ENCODE measurements at regions not wholly inside any gene's neighbourhood (a gene's known extent, or its start where the extent isn't known, plus 50 kb on each side); places are given as distances from the start of the nearest gene placed in this dataset.

DNA sequence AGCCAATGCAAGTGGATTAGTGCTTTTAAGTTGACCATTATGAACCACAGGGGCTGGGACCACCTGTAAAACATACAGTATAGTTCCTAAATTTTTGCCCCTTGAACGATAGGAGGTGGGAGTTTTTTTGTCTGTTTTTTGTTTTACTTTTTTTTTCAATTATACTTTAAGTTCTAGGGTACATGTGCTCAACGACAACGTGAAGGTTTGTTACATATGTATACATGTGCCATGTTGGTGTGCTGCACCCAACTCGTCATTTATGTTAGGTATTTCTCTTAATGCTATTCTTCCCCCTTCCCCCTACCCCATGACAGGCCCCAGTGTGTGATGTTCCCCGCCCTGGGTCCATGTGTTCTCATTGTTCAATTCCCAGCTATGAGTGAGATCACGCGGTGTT, 1797.9 kb upstream of the PIK3C3 start:
- H3K4me2 ChIP-seq (ENCODE audit: low read depth, low read length, poor library complexity, severe bottlenecking) = no peak overlapping the region
- H3K27me3 ChIP-seq (ENCODE audit: low read length) = no peaks in the 10 kb centered on the region
- H3K79me2 ChIP-seq (ENCODE audit: insufficient read depth, low read length) = no peaks in the 10 kb centered on the region
- no peaks in the 10 kb centered on the region for H4K20me1 ChIP-seq (ENCODE audit: low read depth, low read length)
- H3F3A ChIP-seq (ENCODE audit: insufficient read depth) = no peaks in the 10 kb centered on the region
- no peak overlapping the region for H3K9ac ChIP-seq (ENCODE audit: low read length)
- no peak overlapping the region for H2AFZ ChIP-seq (ENCODE audit: low read depth, low read length, severe bottlenecking)
- no peaks in the 10 kb centered on the region for H3K9me3 ChIP-seq (ENCODE audit: insufficient read depth, low read length)
- H3K9me2 ChIP-seq (replicated peaks; ENCODE audit: insufficient read depth, low read length) = no peaks in the 10 kb centered on the region
- H3K4me3 ChIP-seq (ENCODE audit: insufficient read depth, low read length, poor library complexity, severe bottlenecking) = no peak overlapping the region
- H3K36me3 ChIP-seq (ENCODE audit: low read length) = no peaks in the 10 kb centered on the region
- H3K27ac ChIP-seq (ENCODE audit: low read depth, low read length) = no peak overlapping the region
- TF ChIP-seq EZH2phosphoT487 (conservative IDR thresholded peaks at IDR 0.05; ENCODE audit: low read length) = no peak
- TF ChIP-seq, protein P1, sequence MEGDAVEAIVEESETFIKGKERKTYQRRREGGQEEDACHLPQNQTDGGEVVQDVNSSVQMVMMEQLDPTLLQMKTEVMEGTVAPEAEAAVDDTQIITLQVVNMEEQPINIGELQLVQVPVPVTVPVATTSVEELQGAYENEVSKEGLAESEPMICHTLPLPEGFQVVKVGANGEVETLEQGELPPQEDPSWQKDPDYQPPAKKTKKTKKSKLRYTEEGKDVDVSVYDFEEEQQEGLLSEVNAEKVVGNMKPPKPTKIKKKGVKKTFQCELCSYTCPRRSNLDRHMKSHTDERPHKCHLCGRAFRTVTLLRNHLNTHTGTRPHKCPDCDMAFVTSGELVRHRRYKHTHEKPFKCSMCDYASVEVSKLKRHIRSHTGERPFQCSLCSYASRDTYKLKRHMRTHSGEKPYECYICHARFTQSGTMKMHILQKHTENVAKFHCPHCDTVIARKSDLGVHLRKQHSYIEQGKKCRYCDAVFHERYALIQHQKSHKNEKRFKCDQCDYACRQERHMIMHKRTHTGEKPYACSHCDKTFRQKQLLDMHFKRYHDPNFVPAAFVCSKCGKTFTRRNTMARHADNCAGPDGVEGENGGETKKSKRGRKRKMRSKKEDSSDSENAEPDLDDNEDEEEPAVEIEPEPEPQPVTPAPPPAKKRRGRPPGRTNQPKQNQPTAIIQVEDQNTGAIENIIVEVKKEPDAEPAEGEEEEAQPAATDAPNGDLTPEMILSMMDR (IDR thresholded peaks at IDR 0.05; ENCODE audit: insufficient read depth, low read length, poor library complexity, severe bottlenecking) = no peak

DNA sequence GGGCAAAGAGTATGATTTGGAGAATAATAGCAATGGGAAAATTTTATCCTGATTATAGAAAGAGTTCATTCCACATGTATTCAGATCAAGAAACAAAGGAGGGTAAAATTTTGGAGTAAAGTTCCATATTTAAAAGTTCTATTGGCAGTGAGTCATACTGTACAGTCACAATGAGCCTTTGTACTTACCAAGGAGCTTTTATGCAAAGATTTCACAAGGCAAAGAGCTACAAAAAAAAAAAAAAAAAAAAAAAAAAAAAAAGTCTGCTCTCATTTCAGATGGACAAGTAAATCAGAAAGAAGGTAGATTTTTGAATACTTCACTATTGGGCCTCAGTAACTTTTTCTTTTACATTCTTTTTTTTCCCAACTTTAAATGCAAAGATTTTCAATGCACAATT, 1802.2 kb upstream of the PIK3C3 start:
- no peaks in the 10 kb centered on the region for H3F3A ChIP-seq (ENCODE audit: insufficient read depth)
- TF ChIP-seq, protein P1 (IDR thresholded peaks at IDR 0.05; ENCODE audit: insufficient read depth, low read length, poor library complexity, severe bottlenecking) = no peak
- TF ChIP-seq EZH2phosphoT487 (conservative IDR thresholded peaks at IDR 0.05; ENCODE audit: low read length) = no peak
- no peaks in the 10 kb centered on the region for H3K9me3 ChIP-seq (ENCODE audit: insufficient read depth, low read length)
- no peak overlapping the region for H3K4me2 ChIP-seq (ENCODE audit: low read depth, low read length, poor library complexity, severe bottlenecking)
- H3K9me2 ChIP-seq (replicated peaks; ENCODE audit: insufficient read depth, low read length) = no peaks in the 10 kb centered on the region
- no peaks in the 10 kb centered on the region for H4K20me1 ChIP-seq (ENCODE audit: low read depth, low read length)
- no peak overlapping the region for H3K9ac ChIP-seq (ENCODE audit: low read length)
- H3K4me3 ChIP-seq (ENCODE audit: insufficient read depth, low read length, poor library complexity, severe bottlenecking) = no peak overlapping the region
- no peak overlapping the region for H2AFZ ChIP-seq (ENCODE audit: low read depth, low read length, severe bottlenecking)
- no peak overlapping the region for H3K27ac ChIP-seq (ENCODE audit: low read depth, low read length)
- no peaks in the 10 kb centered on the region for H3K36me3 ChIP-seq (ENCODE audit: low read length)
- no peaks in the 10 kb centered on the region for H3K27me3 ChIP-seq (ENCODE audit: low read length)
- no peaks in the 10 kb centered on the region for H3K79me2 ChIP-seq (ENCODE audit: insufficient read depth, low read length)

DNA sequence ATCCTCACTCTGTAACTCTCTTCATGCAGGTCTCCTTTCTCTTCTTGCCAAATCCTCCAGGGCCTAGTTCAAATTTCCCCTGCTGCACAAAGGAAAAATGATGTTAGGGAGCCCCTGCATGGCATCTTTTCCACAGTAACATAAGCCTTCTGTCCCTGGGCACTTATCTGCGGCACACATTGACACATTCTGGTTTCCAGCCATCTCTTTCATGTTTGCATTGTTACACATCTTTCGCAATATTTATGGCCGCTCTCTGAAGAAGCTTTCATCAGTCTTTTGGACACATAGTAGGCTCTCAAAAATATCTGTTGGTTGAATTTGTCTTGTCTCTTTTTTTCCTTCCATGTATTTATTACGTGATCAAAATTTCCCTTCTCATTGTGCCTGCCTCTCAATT, 1806.1 kb upstream of the PIK3C3 start:
- no peaks in the 10 kb centered on the region for H3K79me2 ChIP-seq (ENCODE audit: insufficient read depth, low read length)
- H3K9me2 ChIP-seq (replicated peaks; ENCODE audit: insufficient read depth, low read length) = no peaks in the 10 kb centered on the region
- H3K27me3 ChIP-seq (ENCODE audit: low read length) = no peaks in the 10 kb centered on the region
- H3K9me3 ChIP-seq (ENCODE audit: insufficient read depth, low read length) = no peaks in the 10 kb centered on the region
- H3K9ac ChIP-seq (ENCODE audit: low read length) = no peak overlapping the region
- H3K36me3 ChIP-seq (ENCODE audit: low read length) = no peaks in the 10 kb centered on the region
- no peak overlapping the region for H3K4me3 ChIP-seq (ENCODE audit: insufficient read depth, low read length, poor library complexity, severe bottlenecking)
- H2AFZ ChIP-seq (ENCODE audit: low read depth, low read length, severe bottlenecking) = no peak overlapping the region
- no peaks in the 10 kb centered on the region for H3F3A ChIP-seq (ENCODE audit: insufficient read depth)
- H3K4me2 ChIP-seq (ENCODE audit: low read depth, low read length, poor library complexity, severe bottlenecking) = no peak overlapping the region
- no peak overlapping the region for H3K27ac ChIP-seq (ENCODE audit: low read depth, low read length)
- TF ChIP-seq, protein P1 (IDR thresholded peaks at IDR 0.05; ENCODE audit: insufficient read depth, low read length, poor library complexity, severe bottlenecking) = no peak
- TF ChIP-seq EZH2phosphoT487 (conservative IDR thresholded peaks at IDR 0.05; ENCODE audit: low read length) = no peak
- no peaks in the 10 kb centered on the region for H4K20me1 ChIP-seq (ENCODE audit: low read depth, low read length)

Measured in SU-DHL-6 (cell line).